Gastrocnemius medialis (tissue), 4 donors: ENCODE measurements at regions not wholly inside any gene's neighbourhood (a gene's known extent, or its start where the extent isn't known, plus 50 kb on each side); places are given as distances from the start of the nearest gene placed in this dataset.

Experiments
- ATAC-seq, 2 donors: fragments of 150-250 bp; one replicate each; pipeline ENCODE4 v1.9.1; 2016
- DNase-seq, 2 donors: peaks; one replicate each; pipeline ENCODE4 v3.0.0-alpha.2; 2019
- H3K27ac ChIP-seq, 4 donors: fragments of 200-600 bp; sonication (generic); 1 replicate in 1 of 4; 2 replicates in 3 of 4; pipeline ENCODE4 v1.5.1; 2016 to 2018; ENCODE audit warnings: mild to moderate bottlenecking in 2 of 4, moderate library complexity in 1 of 4
- H3K27me3 ChIP-seq, 3 donors: fragments of 200-600 bp; sonication (generic) in 2 of 3; 1 replicate in 1 of 3; 2 replicates in 2 of 3; pipeline versions ENCODE4 v1.5.1 to v1.6.0; 2016 to 2019; ENCODE audit warnings: mild to moderate bottlenecking in 1 of 3, moderate library complexity in 1 of 3
- H3K36me3 ChIP-seq, 2 donors: fragments of 200-600 bp; sonication (generic) in 1 of 2; one replicate each; pipeline ENCODE4 v1.5.1; 2017 to 2018
- H3K4me1 ChIP-seq, 2 donors: fragments of 200-600 bp; sonication (generic) in 1 of 2; one replicate each; pipeline ENCODE4 v1.5.1; 2016 to 2017; ENCODE audit warnings: mild to moderate bottlenecking in 2 of 2
- H3K4me3 ChIP-seq, 4 donors: fragments of 200-600 bp; sonication (generic) in 3 of 4; 1 replicate in 1 of 4; 2 replicates in 3 of 4; pipeline ENCODE4 v1.5.1; 2016 to 2019; ENCODE audit warnings: mild to moderate bottlenecking in 2 of 4
- H3K9me3 ChIP-seq, 3 donors: fragments of 200-600 bp; sonication (generic) in 2 of 3; 1 replicate in 1 of 3; 2 replicates in 2 of 3; pipeline ENCODE4 v1.5.1; 2016 to 2019
- CTCF ChIP-seq, 5 experiments: fragments of 450-650 bp in 3 of 5; fragments of 200-600 bp in 2 of 5; sonication (generic) in 2 of 5; IDR thresholded peaks in 4 of 5; conservative IDR thresholded peaks in 1 of 5; 1 replicate in 4 of 5; 2 replicates in 1 of 5; pipeline ENCODE4 v1.5.1; 2016 to 2019; ENCODE audit warnings: antibody characterized with exemption in 5 of 5, mild to moderate bottlenecking in 3 of 5, moderate library complexity in 3 of 5
- POLR2A ChIP-seq, 2 donors: fragments of 450-650 bp; IDR thresholded peaks; one replicate each; pipeline ENCODE4 v1.6.1; 2017; ENCODE audit warnings: antibody characterized with exemption in 2 of 2, mild to moderate bottlenecking in 2 of 2, moderate library complexity in 2 of 2
- in situ Hi-C, 4 donors: fragments of 200-750 bp; cut with MboI; loops; one replicate each; pipeline versions ENCODE4 v1.15.0 to v1.8.0; 2017; ENCODE audit warnings: low sequenced_read_pairs in 4 of 4
- intact Hi-C: fragments of 100-400 bp; cut with DNase I; formaldehyde crosslinking; loops from one replicate; pipeline ENCODE4 v1.15.1; 2023; ENCODE audit warnings: low total_unique reads

GRCh38 chr15:100734586-100734985 lies 132.2 kb downstream of the ASB7 start:
- peaks cover 0 to 5% of the 10 kb centered on the region in 2 donors for H3K4me1 ChIP-seq
- no peaks in the 10 kb centered on the region for H3K27me3 ChIP-seq
- DNase-seq (no peak), ATAC-seq (no peak)
- intact Hi-C loops (no loop called here), in situ Hi-C loops (no loop called here)
- H3K27ac ChIP-seq: no peak overlapping the region
- no peaks in the 10 kb centered on the region for H3K9me3 ChIP-seq
- TF ChIP-seq CTCF (IDR thresholded peaks at IDR 0.05 in 4 of 5, conservative IDR thresholded peaks at IDR 0.05 in 1 of 5) (no peak), POLR2A (IDR thresholded peaks at IDR 0.05) (no peak)
- no peak overlapping the region for H3K4me3 ChIP-seq
- H3K36me3 ChIP-seq: no peaks in the 10 kb centered on the region

GRCh38 chr15:100735129-100736053 lies 133.0 kb downstream of the ASB7 start:
- intact Hi-C loops: no loop called here
- in situ Hi-C loops: no loop called here
- TF ChIP-seq POLR2A (IDR thresholded peaks at IDR 0.05): no peak
- no peak for TF ChIP-seq CTCF (IDR thresholded peaks at IDR 0.05 in 4 of 5, conservative IDR thresholded peaks at IDR 0.05 in 1 of 5)
- no peak overlapping the region for H3K27ac ChIP-seq
- no peaks in the 10 kb centered on the region for H3K36me3 ChIP-seq
- DNase-seq (no peak), ATAC-seq (no peak)
- no peaks in the 10 kb centered on the region for H3K9me3 ChIP-seq
- no peak overlapping the region for H3K4me3 ChIP-seq
- no peaks in the 10 kb centered on the region for H3K27me3 ChIP-seq
- peaks cover 0 to 5% of the 10 kb centered on the region in 2 donors for H3K4me1 ChIP-seq

GRCh38 chr15:100737214-100737613 lies 134.8 kb downstream of the ASB7 start:
- in situ Hi-C loops: no loop called here
- intact Hi-C loops: no loop called here
- TF ChIP-seq CTCF (IDR thresholded peaks at IDR 0.05 in 4 of 5, conservative IDR thresholded peaks at IDR 0.05 in 1 of 5): no peak
- no peak for TF ChIP-seq POLR2A (IDR thresholded peaks at IDR 0.05)
- ATAC-seq (no peak), DNase-seq (no peak)
- Histone ChIP-seq H3K9me3 (no peaks in the 10 kb centered on the region), H3K27me3 (no peaks in the 10 kb centered on the region), H3K4me3 (no peak overlapping the region), H3K27ac (no peak overlapping the region), H3K4me1 (peaks cover 0 to 5% of the 10 kb centered on the region in 2 donors), H3K36me3 (no peaks in the 10 kb centered on the region)

- in situ Hi-C loops: no loop called here
- Histone ChIP-seq H3K36me3 (no peaks in the 10 kb centered on the region), H3K27ac (no peak overlapping the region), H3K27me3 (no peaks in the 10 kb centered on the region), H3K4me3 (no peak overlapping the region), H3K4me1 (no peaks in the 10 kb centered on the region), H3K9me3 (no peaks in the 10 kb centered on the region)
- intact Hi-C loops: no loop called here
- TF ChIP-seq CTCF (IDR thresholded peaks at IDR 0.05 in 4 of 5, conservative IDR thresholded peaks at IDR 0.05 in 1 of 5): no peak
- no peak for ATAC-seq
- no peak for DNase-seq
These were observed 136.2 kb downstream of the ASB7 start for GRCh38 chr15:100738614-100739013.
